ENCODE measurements at regions not wholly inside any gene's neighbourhood (a gene's known extent, or its start where the extent isn't known, plus 50 kb on each side); places are given as distances from the start of the nearest gene placed in this dataset.

GRCh38 chr10:24152270-24152669 lies 56.7 kb upstream of the KIAA1217 start:
- no peak for DNase-seq

GRCh38 chr10:24153031-24153430 lies 55.9 kb upstream of the KIAA1217 start:
- no peak for DNase-seq

DNA sequence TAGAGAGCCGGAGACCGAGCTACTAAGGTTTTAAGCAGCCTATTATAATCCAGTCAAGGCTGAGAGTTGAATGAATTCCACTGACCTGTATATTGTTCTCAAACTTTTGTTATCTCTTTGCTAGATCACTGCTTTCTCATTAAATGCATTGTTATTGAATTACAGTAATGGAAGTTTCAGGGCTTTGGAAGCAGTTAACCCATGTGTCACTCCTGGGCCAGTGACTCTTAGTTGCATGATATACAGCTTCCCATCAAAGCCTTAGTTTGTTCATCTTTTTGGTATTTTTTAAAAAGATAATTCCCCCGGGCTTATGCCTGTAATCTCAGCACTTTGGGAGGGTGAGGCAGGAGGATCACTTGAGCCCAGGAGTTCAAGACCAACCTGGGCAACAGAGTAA lies 55.4 kb upstream of the KIAA1217 start:
- DNase-seq: no peak

GRCh38 chr10:24156686-24157085 lies 52.3 kb upstream of the KIAA1217 start:
- no peak for DNase-seq

DNA sequence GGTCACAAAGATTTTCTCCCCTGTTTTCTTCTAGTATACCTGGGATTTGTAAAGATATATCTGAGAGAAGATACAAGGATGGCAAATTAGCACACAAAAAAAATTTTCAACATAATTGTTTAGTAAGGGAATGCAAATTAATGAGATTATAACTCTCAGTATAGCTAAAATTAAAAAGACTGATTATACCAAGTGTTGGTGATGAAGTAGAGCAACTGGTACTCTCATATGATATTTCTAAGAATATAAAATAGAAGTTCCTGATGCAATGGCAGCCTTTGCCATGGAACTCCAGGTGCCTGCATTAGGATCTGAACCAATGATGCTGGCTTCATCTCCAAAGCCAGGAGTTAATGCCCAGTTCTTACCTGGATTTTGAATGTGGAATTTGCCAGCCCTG lies 51.4 kb upstream of the KIAA1217 start:
- DNase-seq: no peak
